SU-DHL-6 (cell line): ENCODE measurements at regions not wholly inside any gene's neighbourhood (a gene's known extent, or its start where the extent isn't known, plus 50 kb on each side); places are given as distances from the start of the nearest gene placed in this dataset.

Source experiments
- CTCF ChIP-seq: fragments of 200-600 bp; sonication (generic); IDR thresholded peaks from one replicate; pipeline ENCODE4 v1.5.1; 2017; ENCODE audit warnings: antibody characterized with exemption, mild to moderate bottlenecking, low read length, moderate library complexity; ENCODE audit not compliant: insufficient read depth, poor library complexity, severe bottlenecking
- EZH2phosphoT487 ChIP-seq: fragments of 200-600 bp; sonication (generic), shearing (Covaris generic); conservative IDR thresholded peaks from 2 replicates; pipeline ENCODE4 v1.6.1; 2018; ENCODE audit warnings: mild to moderate bottlenecking, antibody characterized with exemption, low read length, moderate library complexity, mixed read lengths

DNA sequence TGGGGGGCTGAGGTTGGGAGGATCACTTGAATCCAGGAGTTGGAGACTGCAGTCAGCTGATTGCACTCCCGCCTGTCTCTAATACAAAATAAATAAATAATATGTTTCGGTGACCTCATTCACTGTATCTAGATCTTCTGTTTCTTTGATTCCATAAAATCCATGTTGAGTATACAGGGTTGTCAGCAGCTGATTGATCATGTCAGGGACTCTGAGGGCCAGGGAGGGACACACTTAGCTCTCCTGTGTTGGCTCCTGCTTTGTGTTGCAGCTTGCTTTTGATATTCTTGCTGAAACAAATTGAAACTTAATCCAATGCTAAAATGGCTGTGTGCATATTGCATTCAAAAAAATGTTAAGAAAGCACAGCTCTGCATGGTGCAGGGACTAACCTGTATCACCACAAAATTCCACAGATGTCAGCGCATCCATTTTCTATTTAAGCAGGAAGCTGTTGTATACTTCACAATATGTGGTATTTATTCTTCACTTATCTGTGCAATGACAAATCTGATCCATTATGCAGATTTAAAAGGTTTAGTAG, 454.5 kb downstream of the CDH11 start:
- TF ChIP-seq CTCF, result no peak
- no peak for TF ChIP-seq EZH2phosphoT487
